Glutamatergic neuron (in vitro differentiated cells): ENCODE measurements at regions not wholly inside any gene's neighbourhood (a gene's known extent, or its start where the extent isn't known, plus 50 kb on each side); places are given as distances from the start of the nearest gene placed in this dataset.

Experiments
- DNase-seq: peaks from one replicate; pipeline ENCODE4 v3.0.0; 2022
- H3K27ac Mint-ChIP-seq: one replicate; pipeline ENCODE4 v1.8.0; 2020; ENCODE audit warnings: mild to moderate bottlenecking, mixed read lengths, inconsistent platforms; ENCODE audit not compliant: unreplicated experiment
- H3K27me3 Mint-ChIP-seq: one replicate; pipeline ENCODE4 v1.8.0; 2020; ENCODE audit warnings: mild to moderate bottlenecking, moderate library complexity, mixed read lengths, inconsistent platforms; ENCODE audit not compliant: unreplicated experiment
- H3K36me3 Mint-ChIP-seq: one replicate; pipeline ENCODE4 v1.8.0; 2020; ENCODE audit warnings: mild to moderate bottlenecking, mixed read lengths, inconsistent platforms; ENCODE audit not compliant: unreplicated experiment
- H3K4me1 Mint-ChIP-seq: one replicate; pipeline ENCODE4 v1.8.0; 2020; ENCODE audit warnings: mild to moderate bottlenecking, low read depth, mixed read lengths, inconsistent platforms; ENCODE audit not compliant: unreplicated experiment
- H3K4me3 Mint-ChIP-seq: one replicate; pipeline ENCODE4 v1.8.0; 2020; ENCODE audit warnings: mild to moderate bottlenecking, mixed read lengths, inconsistent platforms; ENCODE audit not compliant: unreplicated experiment
- H3K9me3 Mint-ChIP-seq: one replicate; pipeline ENCODE4 v1.8.0; 2020; ENCODE audit warnings: mild to moderate bottlenecking, moderate library complexity, mixed read lengths, inconsistent platforms; ENCODE audit not compliant: unreplicated experiment
- TF ChIP-seq, protein P1 (sequence below): fragments of 200-600 bp; sonication (generic); IDR thresholded peaks from one replicate; pipeline ENCODE4 v1.5.0; 2021; ENCODE audit not compliant: partially characterized antibody, unreplicated experiment

DNA sequence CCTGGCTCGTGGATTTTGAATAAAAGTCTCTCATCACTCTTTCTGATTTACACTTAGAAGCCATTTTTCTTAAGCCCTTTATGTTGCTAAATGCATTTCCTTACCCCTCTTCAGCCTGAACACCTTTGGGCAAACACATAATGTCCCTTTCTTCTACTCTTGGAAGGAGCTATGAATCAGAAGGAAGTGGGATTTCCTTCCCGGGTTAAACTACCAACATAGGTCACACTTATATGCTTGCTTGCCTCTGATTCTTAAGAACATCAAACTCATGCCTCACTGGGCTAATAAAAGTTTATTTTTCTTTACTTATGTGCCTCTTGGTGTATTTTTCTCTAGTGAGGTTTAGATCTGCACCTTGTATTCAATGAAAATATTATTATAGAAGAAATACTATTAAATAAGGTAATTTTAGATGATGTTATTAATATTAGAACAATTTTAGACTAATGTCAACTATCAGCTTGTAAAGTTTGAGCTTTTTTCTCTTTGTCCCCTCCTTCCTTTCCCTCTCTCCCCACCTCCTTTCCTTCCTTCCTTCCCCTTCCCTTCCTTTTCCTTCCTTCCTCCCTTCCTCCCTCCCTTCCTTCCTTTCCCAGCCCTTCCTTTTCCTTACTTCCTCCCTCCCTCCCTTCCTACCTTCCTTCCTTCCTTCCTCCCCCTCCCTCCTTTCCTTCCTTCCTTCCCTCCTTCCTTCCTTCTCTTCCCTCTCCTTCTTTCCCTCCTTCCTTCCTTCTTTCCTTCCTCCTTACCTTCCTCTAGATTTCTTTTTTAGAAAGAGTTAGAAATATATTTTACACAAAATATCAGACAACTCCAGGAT lies 66.5 kb upstream of the KCNJ6 start:
- TF ChIP-seq, protein P1, sequence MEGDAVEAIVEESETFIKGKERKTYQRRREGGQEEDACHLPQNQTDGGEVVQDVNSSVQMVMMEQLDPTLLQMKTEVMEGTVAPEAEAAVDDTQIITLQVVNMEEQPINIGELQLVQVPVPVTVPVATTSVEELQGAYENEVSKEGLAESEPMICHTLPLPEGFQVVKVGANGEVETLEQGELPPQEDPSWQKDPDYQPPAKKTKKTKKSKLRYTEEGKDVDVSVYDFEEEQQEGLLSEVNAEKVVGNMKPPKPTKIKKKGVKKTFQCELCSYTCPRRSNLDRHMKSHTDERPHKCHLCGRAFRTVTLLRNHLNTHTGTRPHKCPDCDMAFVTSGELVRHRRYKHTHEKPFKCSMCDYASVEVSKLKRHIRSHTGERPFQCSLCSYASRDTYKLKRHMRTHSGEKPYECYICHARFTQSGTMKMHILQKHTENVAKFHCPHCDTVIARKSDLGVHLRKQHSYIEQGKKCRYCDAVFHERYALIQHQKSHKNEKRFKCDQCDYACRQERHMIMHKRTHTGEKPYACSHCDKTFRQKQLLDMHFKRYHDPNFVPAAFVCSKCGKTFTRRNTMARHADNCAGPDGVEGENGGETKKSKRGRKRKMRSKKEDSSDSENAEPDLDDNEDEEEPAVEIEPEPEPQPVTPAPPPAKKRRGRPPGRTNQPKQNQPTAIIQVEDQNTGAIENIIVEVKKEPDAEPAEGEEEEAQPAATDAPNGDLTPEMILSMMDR = no peak
- peaks cover 13% of the 10 kb centered on the region for H3K4me1 Mint-ChIP-seq
- H3K27me3 Mint-ChIP-seq = no peaks in the 10 kb centered on the region

GRCh38 chr21:37983336-37984095 lies 67.3 kb upstream of the KCNJ6 start:
- Mint-ChIP-seq H3K27ac (no peak overlapping the region), H3K4me1 (peaks cover 13% of the 10 kb centered on the region), H3K36me3 (no peaks in the 10 kb centered on the region), H3K9me3 (peaks cover 2% of the 10 kb centered on the region), H3K4me3 (no peak overlapping the region), H3K27me3 (no peaks in the 10 kb centered on the region)
- TF ChIP-seq, protein P1 = no peak
- DNase-seq = no peak

More for the DNA sequence above, 66.5 kb upstream of the KCNJ6 start:
- Mint-ChIP-seq H3K27ac (no peak overlapping the region), H3K4me3 (no peak overlapping the region), H3K9me3 (peaks cover 2% of the 10 kb centered on the region), H3K36me3 (no peaks in the 10 kb centered on the region)
- DNase-seq = no peak

GRCh38 chr21:37984416-37984815 lies 68.2 kb upstream of the KCNJ6 start:
- H3K4me3 Mint-ChIP-seq = no peak overlapping the region
- TF ChIP-seq, protein P1 = no peak
- H3K27me3 Mint-ChIP-seq = no peaks in the 10 kb centered on the region
- peaks cover 2% of the 10 kb centered on the region for H3K9me3 Mint-ChIP-seq
- H3K4me1 Mint-ChIP-seq = peaks cover 13% of the 10 kb centered on the region
- H3K27ac Mint-ChIP-seq = no peak overlapping the region
- no peak for DNase-seq
- no peaks in the 10 kb centered on the region for H3K36me3 Mint-ChIP-seq

GRCh38 chr21:37986000-37986399 lies 69.7 kb upstream of the KCNJ6 start:
- Mint-ChIP-seq H3K4me3 (no peak overlapping the region), H3K27ac (no peak overlapping the region), H3K36me3 (no peaks in the 10 kb centered on the region), H3K9me3 (peaks cover 2% of the 10 kb centered on the region), H3K27me3 (no peaks in the 10 kb centered on the region), H3K4me1 (peaks cover 13% of the 10 kb centered on the region)
- DNase-seq = no peak
- TF ChIP-seq, protein P1 = no peak
